ENCODE measurements at regions not wholly inside any gene's neighbourhood (a gene's known extent, or its start where the extent isn't known, plus 50 kb on each side); places are given as distances from the start of the nearest gene placed in this dataset.

DNA sequence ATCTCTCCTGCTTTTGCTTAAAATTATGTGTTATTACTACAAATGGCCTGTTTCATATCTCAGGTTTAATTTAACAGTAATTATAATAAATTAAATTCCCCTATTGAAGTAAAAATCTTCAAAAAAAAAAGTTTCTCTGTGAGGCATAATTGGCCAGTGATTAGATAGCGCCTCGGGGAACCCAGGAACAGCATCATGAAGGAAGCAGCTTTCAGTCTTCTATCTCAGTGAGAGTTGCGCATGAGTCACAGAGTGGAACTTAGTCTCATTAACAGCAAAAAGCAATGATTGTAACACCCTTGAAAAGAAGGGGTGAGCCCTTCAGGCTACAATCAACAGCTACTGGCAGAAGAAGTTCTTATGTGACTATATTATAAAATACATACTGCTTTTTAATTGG, 506.2 kb upstream of the ZWINT start:
- DNase-seq (ENCODE audit: low read depth, low spot score): no peak

DNA sequence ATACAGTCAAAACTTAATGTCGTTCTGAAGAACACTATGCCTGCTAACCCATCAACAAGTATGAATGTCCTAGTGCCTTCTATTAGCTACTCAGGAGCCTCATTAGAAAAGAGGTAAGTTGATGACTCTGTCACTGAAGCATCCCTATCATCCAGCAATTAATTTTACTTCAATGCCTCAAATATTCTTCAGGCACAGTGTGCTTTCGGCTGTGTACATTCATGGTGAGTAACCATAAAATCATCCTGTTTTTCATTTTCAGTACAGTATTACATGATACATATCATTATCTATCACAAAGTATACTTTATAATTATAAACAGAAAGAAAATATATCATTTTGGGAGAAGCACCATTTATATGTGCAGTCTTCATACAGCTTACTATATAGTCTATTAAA, 495.5 kb upstream of the ZWINT start:
- DNase-seq (ENCODE audit: low read depth, low spot score): no peak

DNA sequence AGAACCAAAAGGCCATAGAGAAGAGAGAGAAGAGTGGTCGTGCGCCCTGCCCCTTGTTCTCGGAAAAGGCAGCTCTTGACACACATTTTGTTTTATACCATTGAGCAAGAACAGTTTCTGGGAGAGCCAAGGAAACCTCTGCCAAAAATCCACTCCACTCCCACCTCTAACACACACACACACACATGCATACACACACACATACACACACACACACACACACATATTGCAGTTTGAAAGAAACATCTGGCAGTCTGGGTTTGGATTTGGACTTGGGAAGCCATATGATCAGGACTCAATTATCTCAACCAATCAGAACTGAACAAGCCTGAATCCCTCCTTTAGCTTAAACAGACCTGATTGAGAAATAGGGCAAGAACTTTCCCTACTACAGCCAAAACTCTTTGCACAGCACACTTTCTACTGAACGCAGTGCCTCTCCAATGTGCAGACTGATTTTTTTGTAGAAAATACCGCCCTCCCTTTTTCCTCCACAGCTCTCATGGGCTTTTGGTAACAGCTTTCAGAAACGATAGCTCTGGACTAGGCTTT, 484.0 kb upstream of the ZWINT start:
- no peak for DNase-seq (ENCODE audit: low read depth, low spot score)

DNA sequence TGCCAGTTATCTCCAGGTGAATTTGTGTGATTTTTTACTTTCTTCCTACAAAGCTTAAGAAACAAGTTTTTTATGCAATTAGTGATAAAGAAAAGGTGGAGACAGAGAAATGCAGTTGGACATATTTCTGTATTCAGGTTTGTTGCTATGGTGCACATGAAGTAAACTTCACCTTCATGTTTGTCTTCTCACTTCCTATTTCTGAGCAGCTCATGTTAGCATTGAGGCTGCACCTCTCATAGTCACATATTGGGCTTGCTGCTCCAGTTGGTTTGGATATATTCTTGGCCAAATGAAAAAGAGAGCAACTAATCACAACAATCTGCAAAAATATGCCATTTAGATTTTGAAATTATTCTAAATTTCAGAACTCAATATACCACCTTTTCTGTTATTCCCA, 475.6 kb upstream of the ZWINT start:
- DNase-seq (ENCODE audit: low read depth, low spot score): no peak

DNA sequence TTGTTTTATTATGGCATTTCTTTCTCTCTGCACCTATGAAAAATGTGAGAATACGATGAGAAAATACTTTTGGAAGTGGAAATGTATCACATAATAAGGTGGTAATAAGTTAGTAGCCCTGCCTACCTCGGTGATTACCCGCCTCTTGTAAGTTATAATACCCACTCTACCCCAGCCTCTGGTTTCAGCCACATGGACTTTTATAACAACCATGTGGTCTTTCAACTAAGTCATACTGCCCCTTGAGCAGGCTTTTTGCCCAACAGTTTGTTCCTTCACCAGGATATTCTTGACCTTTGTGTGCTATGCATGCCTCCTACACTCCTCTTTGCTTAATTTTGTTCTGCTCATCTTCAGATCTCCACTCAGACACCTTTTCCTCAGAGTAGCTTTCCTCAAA, 470.6 kb upstream of the ZWINT start:
- no peak for DNase-seq (ENCODE audit: low read depth, low spot score)

DNA sequence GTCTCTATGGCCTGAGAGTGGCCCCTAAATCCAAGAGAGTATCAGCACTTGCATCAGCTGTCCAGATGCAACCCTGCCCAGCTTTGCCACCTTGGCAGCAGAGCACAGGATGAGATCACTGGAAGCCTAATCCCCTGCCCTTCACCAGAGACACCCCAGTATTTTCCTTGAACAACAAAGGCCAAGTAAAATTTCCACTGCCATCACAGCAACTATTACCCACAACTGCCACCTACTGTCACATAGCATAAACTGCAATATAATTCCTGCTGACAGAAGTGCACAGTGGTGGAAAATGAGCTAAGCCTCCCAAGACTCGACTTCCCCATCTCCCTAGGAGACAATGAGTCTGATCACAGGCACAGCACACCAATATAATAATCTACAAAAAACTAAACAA, 462.8 kb upstream of the ZWINT start:
- DNase-seq (ENCODE audit: low read depth, low spot score): no peak

DNA sequence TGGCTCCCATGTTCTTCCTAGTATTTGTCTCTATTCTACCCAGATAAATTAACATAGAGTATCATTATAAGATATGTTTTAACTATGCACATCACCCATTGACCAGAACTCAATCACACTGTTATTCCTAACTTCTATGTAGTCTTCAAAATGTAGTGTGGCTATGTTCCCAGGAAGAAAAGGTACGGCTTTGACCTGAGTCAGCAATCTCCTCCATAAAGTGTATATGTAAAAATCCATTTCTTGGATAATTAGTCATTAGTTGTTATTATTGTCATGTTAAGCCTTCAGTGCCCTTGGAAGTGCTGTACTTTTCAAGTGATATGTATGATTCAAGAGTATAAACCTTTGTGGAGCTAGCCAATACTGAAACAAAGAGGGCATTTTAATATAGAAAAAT, 444.0 kb upstream of the ZWINT start:
- DNase-seq (ENCODE audit: low read depth, low spot score): no peak

DNA sequence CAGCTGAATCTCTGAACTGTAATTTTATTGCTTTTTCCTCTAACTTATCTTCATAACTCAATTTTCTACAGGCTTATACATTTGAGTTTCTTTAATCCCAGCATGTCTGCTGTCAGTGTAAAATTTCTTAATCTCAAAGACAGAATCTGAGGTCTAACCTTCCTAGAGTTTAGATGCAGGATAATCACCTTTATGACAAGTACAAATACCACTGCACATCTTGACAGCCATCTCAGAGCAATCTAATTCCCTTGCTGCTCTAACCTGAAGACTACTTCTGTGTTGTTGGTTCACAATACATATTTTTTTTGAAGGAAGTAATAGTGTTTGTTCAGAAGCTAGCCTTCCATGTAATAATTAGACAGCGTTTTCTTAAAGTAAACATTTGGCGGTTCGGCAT, 424.2 kb upstream of the ZWINT start:
- no peak for DNase-seq (ENCODE audit: low read depth, low spot score)

DNA sequence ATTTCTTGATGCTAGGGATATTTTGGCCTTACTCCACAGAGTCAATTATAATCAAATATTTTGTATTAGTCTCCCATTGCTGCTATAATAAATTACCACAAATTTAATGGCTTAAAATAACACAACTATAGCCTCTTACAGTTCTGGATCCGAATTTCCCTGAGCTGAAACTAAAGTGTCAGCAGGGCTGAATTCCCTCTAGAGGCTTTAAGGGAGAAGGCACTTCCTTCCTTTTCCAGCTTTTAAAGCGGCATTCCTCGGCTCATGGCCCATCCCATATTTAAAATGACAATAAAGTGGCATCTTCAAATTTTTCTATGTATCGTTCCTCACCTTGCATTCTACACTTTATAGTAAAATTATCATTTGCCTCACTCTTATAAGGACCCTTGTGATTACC, 421.4 kb upstream of the ZWINT start:
- DNase-seq (ENCODE audit: low read depth, low spot score): no peak

DNA sequence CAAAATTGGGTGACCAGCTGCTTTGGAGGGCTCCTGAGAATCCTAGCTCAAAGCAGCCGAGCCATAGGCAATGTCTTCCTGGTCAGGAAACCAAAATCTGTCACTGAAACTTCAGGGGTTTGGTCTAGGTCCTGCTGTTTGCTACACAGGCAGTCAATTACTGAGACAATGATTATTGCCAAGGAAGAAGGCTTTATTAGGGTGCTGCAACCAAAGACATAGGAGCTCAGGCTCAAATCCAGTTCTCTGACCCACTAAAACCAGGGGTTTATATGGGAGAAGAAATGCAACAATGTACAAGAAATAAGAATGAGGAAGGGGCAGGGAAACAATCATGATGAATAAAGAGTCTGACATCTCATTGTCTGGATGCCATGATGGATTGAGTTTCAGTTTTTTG, 410.3 kb upstream of the ZWINT start:
- no peak for DNase-seq (ENCODE audit: low read depth, low spot score)

DNA sequence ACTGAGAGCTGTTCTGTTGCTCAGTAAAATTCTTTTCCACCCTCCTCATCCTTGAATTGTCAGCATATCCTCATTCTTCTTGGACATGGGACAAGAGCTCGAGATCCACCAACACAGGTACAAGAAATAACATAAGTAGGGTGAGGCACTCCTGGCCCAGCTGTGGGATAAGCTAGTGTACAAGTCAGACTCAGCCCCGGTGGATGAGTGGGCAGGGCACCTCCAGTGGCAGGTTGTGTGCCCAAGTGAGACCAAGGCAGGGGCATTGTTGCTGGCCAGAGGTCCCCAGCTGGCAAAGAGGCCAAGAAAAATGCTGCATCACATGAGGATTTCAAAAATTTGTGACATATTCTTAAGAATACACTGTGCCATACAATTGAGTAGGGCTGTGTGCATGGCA, 402.0 kb upstream of the ZWINT start:
- no peak for DNase-seq (ENCODE audit: low read depth, low spot score)

DNA sequence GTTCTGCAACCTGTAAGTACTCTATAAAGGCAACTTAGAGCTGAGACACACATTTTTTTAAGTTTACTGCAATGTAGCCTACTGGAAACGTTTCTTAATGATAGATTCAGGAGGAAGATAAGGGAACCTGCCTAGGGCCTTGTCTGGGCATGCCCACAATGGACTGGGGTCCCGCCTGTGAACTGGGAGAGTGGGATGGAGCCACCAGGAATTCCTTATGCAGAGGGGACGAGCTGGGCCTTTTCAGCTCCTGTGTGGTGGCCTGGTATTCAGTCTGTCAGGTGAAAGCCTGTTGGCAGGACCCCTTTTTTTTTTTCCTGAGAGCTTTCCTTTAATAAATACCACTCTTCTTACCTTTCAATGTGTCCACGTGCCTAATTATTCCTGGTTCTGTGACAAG, 384.4 kb upstream of the ZWINT start:
- DNase-seq (ENCODE audit: low read depth, low spot score): no peak

DNA sequence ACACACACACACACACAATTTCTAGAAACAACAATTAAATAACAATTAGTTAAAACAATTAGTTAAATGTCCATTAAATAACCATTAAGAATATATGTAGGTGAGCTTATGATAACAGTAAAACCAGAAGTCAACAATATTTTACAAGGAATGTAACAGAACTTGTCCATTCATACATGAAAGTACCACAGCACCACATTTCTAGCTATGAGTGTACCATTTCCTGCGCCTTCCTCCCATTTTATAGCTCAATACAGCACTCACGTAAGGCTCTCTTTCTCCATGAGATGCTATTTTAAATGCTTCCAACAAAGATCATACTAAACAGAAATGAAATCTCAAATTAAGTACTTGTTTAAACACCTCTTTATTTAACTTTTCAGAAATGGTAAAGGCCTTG, 367.3 kb upstream of the ZWINT start:
- DNase-seq (ENCODE audit: low read depth, low spot score): no peak

DNA sequence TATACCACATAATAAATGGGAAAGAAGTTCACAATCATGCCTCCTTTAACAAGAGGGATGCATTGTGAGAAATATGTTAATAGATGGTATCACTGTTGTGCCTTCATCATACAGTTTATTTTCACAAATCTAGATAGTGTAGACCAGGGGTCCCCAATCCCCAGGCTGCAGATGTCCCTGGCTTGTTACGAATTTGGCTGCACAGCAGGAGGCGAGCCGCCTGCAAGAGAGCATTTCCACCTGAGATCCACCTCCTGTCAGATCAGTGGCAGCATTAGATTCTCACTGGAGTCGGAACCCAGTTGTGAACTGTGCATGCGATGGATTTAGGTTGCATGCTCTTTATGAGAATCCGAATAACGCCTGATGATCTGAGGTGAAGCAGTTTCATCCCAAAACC, 361.9 kb upstream of the ZWINT start:
- no peak for DNase-seq (ENCODE audit: low read depth, low spot score)

DNA sequence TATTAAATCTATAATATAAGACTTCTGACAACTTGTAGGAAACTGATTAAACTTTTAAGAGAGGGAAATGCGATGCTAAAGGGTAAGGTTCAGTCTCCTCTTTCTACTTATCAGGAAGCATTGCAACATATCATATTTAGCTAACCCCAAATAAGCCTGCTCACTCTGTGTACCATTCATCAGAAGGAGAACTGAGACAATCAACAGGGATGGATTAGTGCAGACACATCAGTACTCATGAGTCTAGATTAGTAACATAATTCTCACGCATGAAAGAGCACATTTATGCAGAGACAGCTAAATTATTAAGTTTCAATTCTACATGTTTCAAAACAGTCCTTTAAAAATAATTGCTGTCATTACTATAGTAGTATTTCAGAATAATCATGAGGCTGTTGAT, 354.2 kb upstream of the ZWINT start:
- DNase-seq (ENCODE audit: low read depth, low spot score): no peak

DNA sequence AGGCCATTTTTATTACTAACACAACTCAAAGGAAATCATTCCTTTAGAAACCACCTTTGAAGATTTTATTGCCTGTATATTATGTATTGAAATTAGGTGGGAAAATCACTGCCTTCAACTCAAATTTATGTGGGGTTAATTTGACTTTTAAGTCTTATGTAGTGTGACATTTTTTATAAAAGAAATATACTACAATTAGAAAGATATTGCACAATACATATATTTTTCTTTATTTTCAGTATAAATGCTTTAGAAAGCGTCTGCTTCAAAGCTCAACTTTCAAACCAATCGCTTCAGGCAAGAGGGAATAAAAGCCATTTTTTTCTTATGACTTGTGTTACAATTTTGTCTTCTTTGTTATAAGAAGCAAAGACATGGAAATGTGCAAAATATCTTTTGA, 337.4 kb upstream of the ZWINT start:
- DNase-seq (ENCODE audit: low read depth, low spot score): no peak

DNA sequence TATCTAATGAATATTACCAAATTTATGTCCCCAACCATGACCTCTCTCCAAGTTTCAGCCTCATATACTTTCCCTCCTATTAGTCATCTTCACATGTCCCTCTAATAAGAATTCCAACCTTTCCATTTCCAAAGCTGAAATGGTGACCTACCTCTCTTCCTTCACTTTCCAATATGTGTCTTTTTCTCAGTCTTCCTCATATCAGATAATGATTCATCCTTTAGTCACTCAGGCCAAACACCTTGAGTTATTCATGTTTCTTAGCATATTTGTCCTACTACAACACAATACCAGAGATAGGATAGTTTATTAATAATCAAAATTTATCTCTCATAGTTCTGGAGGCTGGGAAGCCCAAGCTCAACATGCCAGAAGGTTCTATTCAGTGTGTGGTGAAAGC, 318.5 kb upstream of the ZWINT start:
- DNase-seq (ENCODE audit: low read depth, low spot score): no peak

DNA sequence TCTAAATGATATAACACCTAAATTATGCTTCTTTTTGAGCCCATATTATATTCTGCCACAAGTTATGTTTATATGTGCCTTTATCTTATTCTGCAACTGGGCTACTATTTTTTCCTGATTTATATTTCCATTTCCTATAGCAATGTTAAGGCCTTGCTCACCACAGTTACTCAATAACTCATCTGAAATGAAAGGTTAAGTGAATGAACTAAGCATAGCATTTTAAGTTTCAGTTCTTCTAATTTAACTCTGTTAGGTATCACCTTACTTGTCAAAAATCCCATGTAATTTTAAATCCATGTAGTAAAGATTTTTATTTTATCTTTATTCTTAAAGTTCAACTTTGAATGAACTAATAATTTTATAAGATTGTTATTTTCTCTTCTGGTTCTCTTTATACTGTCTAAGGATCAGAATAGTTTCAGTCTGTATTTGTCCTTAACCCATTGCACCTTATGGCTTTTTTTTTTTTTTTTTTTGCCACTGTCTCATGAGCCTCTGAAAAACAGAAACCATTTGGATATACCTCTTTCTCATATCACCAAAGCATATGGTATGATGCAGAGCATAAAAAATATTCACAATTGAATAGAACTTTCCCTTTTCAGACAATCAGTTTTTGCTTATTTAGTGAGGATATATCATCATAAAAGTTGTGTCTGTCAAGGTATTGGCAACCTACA, 301.8 kb upstream of the ZWINT start:
- DNase-seq (ENCODE audit: low read depth, low spot score): no peak

DNA sequence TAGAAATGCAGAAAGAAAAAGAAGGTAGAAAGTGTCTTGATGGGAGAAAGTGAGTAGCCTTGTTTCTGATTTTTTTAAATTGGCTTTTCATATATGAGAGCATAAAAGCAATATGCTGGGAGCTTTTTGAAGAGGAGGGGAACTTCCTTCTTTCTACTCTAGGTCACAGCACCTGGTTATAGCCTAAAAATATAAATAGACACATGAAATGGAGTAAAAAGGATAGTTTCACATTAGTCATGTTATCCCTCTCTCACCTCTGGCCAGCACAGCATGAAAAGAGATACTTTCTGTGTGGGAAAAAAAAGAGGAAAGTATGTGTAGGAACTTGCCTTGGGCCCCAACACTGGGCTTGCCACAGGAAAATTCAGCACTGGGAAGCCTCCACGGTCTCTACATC, 292.2 kb upstream of the ZWINT start:
- DNase-seq (ENCODE audit: low read depth, low spot score): no peak

DNA sequence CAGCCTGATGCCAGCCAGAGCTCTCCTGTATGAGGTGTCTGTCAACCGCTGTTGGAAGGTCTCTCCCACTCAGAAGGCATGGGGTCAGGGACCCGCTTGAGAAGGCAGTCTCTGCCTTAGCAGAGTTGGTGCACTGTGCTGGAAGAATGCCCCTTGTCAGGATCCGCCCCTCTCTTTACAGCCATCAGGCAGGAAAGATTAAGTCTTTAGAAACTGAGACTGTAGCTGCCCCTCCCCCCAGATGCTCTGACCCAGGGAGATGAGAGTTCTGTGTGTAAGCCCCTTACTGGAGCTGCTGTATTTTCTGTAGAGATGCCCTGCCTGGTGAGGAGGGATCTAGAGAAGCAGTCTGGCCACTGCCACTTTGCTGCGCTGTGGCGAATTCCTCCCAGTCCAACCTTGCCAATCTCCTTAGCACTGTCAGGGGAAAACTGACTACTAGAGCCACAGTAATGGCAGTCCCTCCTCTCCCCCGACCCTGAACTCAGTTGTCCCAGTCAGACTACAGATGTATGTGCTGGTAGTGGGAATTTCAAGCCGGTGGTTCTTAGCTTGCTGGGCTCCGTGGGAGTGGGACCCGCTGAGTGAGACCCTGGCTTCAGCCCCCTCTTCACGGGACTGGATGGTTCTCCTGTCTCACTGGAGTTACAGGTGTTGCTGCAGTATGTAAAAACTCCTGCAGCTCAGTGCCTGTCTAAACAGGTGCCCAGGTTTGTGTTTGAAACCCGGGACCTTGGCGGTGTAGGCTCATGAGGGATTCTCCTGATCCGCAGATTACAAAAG, 285.5 kb upstream of the ZWINT start:
- no peak for DNase-seq (ENCODE audit: low read depth, low spot score)

DNA sequence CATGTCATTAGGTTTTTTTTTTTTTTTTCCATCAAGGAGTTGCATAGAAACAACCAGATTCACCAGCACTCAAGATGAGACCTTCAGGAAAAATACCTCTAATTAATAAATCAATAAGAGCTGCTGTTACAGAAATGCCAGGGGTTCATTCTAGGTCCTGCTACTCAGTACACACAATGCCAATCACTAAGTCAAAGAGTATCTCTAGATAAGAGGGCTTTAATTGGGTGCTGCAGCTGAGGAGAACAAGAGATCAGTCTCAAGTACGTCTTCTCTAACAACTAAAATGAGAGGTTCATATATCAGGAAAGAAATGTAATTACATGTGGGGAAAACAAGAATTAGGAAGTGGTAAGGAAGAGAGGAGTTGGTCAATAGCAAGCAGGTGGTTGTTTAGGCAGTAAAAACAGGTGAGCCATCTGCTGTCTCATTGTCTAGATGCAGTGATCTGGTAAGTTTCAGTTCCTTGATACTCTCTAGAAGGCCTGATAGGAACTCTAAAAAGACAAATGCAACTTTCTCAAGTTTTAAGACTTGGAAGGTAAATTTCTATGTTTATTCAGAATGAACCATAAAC, 272.9 kb upstream of the ZWINT start:
- no peak for DNase-seq (ENCODE audit: low read depth, low spot score)

DNA sequence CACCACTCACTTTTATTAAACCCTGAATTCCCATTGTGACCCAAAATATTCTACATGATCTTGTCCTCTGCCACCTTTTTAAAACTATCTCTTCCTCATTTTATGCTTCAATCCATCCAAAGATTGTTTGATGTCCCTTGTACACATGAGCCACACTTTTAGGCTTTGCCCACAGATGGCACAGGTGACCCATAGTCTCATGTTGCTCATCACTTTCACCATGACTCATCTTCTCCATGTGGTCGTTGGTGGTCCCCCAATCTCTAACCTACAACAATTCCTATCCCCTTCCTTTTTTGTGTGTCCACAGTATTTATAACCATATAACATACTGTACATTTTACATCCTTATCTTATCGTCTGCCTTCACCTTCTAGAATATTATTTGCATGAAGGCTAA, 271.5 kb upstream of the ZWINT start:
- DNase-seq (ENCODE audit: low read depth, low spot score): no peak

DNA sequence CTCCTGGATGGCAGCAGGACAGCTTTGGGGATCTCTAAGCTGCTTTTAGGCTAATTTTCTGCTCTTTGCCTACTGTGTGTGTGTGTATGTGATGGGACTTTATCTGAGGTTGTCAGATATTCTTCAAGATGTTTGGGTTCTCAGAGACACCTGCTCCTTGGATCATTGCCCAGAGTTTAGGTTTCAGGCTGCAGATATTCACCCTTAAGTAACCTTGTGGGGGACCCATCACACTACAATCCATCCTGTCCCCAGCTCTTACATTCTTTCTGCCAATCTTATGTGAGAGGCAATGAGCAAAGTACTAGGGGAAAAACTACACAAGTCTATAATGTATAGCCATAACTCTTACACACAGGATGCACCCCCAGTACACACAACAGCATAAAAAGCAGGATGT, 263.0 kb upstream of the ZWINT start:
- no peak for DNase-seq (ENCODE audit: low read depth, low spot score)
